GM19328 (cell line): ENCODE measurements at regions not wholly inside any gene's neighbourhood (a gene's known extent, or its start where the extent isn't known, plus 50 kb on each side); places are given as distances from the start of the nearest gene placed in this dataset.
"Not testable (repeated sequence)": the region's sequence is repeated elsewhere in the genome, so short reads cannot be mapped to it uniquely, and the experiment has no call there.

ENCODE experiments used
- ATAC-seq: cut with Tn5 transposase; IDR thresholded peaks from one replicate; pipeline ENCODE4 v1.9.1; 2021; ENCODE audit warnings: mild to moderate bottlenecking, moderate library complexity; ENCODE audit not compliant: unreplicated experiment

DNA sequence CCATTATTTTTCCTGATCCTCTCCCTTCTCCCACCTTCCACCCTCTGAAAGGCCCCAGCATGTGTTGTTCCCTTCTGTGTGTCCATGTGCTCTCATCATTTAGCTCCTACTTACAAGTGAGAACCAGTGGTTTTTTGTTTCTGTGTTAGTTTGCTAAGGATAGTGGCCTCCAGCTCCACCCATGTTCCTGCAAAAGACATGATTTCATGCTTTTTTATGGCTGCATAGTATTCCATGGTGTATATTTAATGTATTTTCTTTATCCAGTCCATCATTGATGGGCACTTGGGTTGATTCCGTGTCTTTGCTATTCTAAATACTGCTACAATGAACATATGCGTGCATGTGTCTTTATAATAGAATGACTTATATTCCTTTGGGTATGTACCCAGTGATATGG, 89.4 kb upstream of the C1orf174 start:
- ATAC-seq, result no peak

- no peak for ATAC-seq
Measured at GRCh38 chr1:3992103-3992556, 92.1 kb upstream of the C1orf174 start.

DNA sequence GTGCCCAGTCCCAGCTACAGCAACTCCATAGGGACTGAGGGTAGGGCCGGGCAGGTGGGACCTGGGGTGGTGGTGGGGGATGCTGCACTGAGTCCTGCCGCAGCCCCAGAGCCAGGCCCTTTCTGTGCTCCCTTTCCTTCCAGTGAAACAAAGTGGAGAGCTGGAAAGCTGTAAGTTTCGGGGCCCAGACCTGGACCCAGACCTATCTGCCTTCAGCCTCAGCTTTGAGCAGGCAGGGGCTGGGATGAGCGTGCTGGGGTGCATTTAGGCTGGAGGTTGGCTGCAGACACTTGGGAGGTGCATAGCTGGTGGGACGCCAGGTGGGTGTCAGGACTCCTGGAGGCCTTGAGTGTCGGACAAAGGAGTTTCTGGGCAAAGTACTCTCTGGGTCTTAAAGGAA, 92.7 kb upstream of the C1orf174 start:
- no peak for ATAC-seq

DNA sequence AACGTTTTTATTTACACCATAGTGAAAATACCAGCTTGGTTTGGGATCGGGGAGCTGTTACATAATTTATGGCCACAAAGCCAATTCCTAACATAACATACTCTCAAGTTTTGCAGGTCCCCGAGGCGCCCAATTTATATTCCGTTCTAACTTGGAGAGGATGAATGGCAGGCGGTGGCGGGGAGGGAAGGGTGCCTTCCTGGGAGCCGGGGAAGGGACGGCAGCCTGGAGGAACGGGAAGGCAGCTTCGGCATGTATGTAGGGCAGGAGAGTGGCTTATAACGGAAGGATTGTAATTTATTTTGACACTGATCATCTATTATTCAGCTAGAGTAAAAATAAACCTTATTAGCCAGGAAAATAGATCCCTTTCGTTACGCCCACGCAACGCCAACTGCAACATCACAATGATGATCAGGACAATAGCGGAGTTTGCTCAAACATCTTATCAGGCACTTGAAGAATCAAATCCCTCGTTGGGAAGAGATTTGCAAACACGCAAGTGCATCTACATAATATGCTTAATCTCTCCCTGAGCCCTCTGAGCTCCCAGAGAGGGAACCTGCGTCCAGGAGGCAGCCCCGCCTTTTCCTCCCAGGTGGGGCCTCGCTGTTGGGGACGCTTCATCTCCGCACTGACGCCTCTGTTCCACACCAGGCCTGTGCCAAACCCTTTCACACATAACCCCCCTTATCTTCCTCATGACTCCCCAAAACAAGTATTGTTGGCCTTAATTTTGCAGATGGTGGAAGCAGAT, 93.7 kb upstream of the C1orf174 start:
- ATAC-seq, result no peak

DNA sequence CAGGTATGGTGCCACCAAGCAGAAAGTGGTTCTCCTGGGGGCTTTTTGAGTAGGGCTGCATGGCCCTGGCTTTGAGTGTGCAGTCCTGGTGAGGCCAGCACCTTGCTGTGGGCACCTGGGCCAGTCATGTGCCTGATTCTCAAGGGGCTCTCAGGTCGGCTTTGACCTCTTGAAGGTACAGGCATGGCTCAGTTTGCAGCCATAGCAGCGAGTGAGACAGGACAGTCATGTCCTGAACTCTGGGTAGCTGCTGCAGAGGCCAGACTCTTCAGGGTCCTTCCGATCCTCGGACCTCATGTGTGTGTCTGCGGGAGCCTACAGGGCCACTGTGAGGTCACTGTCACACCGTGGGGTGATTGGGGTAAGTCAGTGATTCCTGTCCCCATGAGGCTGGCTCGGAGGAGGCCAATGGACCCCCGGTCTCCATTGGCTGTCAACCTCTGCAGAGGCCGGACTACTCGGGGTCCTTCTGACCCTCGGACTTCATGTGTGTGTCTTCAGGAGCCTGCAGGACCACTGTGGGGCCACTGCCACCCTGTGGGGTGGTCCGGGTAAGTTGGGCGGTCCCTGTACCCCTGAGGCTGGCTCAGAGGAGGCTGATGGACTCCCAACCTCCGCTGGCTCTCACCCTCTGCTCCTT, 95.2 kb upstream of the C1orf174 start:
- ATAC-seq, result no peak

DNA sequence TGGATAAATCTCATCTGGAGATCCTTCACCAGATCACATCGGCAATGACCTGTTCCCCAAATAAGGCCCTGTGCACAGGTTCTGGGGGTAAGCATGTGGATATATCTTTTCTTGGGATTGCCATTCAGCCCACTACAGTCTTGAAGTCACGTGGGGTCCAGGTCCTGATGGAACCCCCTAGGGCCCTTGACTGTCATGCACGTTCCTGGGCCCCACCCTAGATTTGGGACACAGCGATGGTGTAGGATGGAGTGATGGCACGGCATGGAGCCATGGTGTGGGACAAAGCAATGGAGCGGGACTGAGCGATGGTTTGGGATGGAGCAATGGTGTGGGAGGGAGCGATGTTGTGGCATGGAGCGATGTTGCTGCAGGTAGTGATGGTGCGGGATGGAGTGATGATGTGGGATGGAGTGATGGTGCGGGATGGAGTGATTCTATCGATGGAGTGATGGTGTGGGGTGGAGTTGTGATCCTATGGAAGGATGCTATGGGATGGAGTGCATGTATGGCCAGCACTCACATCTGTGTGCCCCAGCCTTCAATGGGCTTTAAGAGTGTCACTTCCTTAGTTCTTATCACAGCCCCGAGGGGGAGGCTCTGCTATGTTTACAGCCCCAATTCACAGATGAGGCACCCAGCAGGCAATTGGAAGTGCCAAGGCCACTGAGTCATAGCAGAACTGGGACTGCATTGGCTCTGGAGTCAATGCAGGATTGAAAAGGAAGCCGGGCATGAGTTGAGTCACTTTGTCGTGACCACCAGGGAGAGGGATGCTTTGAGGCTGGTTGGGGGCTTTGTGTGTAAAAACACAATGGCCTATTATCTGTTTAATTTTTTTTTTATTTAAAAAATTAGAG, 97.0 kb upstream of the C1orf174 start:
- no peak for ATAC-seq

DNA sequence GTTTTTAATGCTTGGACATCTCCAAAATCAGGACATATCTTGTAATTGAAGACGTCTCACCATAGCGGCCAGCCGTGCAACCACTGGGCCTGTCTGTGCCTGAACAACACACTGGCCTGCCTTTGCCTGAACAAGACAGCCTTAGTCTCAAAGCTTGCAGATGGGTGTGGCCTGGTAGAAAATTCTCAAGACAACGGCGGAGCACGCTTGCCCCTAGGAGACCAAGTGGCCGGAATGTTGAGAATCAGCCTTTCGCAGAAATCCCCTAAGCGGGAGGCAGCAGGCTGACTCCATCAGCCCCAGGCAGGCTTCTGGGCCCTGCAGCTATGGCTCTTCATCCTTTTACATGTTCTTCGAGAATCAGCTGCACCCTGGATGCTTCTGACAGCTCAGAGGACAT, 98.0 kb upstream of the C1orf174 start:
- no peak for ATAC-seq

DNA sequence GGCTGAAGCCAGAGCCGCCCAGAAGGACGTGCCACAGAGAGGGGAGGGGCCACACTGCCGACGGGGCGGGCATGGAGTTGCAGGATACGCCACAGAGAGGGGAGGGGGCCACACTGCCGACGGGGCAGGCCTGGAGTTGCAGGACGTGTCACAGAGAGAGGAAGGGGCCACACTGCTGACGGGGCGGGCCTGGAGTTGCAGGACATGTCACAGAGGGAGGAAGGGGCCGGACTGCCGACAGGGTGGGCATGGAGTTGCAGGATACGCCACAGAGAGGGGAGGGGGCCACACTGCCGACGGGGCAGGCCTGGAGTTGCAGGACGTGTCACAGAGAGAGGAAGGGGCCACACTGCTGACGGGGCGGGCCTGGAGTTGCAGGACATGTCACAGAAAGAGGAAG, 99.4 kb upstream of the C1orf174 start:
- not testable (repeated sequence) for ATAC-seq

GRCh38 chr1:3999941-4000735, 100.1 kb upstream of the C1orf174 start:
- ATAC-seq, result no peak

GRCh38 chr1:4000811-4001251, 100.8 kb upstream of the C1orf174 start:
- no peak for ATAC-seq

DNA sequence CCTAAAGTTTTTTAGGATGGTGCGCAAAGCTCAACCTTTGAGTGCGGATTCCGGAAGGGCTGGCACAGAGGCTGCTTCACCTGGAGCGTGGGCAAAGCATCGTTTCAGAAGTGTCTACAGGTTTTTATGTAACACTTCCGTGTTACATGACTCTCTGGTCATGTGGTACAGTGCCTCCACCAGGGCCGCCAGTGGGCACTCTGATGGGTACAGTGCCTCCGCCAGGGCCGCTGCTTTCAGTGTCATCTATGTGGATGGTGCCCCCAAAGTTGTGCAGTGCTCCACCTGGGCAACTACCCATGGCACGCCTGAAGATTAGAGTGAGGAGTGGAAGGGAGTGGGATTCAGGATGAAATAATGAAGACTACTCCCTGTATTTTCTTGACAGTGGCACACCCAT, 101.4 kb upstream of the C1orf174 start:
- no peak for ATAC-seq

DNA sequence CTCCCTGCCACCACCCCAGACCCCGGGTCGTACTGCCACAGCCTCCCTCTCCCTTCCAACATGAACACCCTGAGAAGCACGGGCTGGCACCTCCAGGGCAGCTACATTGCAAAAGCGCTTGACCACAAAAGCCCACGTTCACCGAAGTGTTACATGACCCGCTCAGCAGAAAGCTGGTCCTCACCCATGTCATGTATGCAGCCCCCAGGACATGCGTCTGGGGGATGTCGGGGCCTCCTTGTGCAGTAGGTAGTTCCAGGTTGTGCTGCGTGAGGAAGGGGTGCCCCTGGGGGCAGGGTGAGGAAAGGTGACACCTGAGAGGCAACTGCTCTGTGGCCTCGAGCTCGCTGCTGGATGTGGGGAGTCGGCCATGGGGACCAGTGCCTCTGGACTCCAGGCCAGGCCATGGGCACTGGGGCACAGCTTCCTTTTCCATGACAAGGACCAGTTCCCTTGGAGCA, 102.0 kb upstream of the C1orf174 start:
- no peak for ATAC-seq

GRCh38 chr1:4002741-4003140, 102.7 kb upstream of the C1orf174 start:
- ATAC-seq, result no peak

DNA sequence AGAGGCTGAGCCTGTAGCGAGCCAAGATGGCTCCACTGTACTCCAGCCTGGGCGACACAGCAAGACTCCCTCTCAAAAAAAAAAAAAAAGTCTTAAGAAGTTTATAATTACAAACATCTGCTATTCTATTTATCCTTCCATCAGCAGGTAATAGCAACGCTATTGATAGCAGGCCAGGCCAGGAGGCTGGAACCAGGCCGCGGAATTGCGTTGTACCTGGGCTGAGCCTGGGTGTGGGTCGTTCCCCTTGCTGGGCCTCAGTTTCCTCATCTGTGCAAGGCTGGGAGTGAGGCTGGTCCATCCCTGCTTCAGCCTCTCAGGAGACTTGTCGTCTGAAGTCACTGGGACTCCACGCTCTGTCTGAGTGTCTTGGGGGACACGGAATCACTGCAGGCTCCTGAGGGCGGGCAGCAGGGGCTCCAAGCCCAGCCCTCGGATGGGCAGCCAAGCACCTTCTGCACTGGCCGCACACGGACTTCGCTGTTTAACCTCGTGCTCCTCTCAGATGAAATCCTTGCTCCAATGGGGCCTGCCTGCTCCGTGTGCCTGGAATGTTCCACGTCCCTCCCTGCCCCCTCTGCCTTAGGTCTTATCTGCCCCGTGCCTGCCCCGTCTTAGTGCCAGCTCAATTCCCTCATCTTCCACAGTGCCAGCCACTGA, 103.9 kb upstream of the C1orf174 start:
- ATAC-seq, result no peak

- ATAC-seq, result no peak
Measured at GRCh38 chr1:4004635-4005430, 104.8 kb upstream of the C1orf174 start.

DNA sequence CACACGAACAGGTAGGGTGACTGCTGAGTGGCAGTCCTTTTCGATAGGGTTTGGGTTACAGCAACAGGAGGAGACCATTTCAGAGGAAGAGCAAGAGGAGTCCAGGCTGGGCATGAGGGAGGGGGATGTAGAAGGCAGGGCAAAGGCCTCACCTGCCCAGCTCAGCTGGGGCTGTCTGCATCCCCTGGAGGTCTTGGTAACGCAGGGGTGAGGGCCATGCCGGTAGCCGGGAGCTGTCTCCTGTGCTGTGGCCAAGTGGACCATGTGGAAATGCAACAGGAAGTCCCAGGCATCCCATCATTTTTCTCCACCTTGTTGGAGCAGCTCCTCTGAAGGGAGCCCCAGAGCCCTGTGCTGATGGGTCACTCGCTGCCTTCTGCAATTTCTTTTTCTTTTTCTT, 105.4 kb upstream of the C1orf174 start:
- no peak for ATAC-seq

- no peak for ATAC-seq
Measured at GRCh38 chr1:4006676-4007374, 106.8 kb upstream of the C1orf174 start.

DNA sequence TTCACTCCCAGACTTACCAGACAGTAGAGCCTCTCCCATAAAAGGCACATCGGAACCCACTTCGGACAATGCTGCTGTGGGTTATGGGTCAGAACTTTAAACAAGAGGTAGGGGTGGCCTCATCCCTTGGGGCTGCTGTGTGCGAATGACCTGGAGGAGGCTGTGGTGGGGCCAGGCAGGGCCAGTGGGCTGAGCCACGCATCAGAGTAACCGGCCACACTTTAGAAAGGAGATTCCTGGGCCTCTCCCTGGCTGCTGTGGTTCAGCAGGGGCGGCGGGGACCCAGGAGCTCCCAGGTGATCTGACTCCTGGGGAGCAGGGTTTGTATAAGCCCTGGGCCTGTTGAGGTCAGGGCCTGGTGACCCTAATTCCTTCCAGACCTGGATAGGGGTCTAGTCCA, 110.2 kb upstream of the C1orf174 start:
- ATAC-seq, result no peak
